Keratinocyte (primary cell): ENCODE measurements at regions not wholly inside any gene's neighbourhood (a gene's known extent, or its start where the extent isn't known, plus 50 kb on each side); places are given as distances from the start of the nearest gene placed in this dataset.

ENCODE experiments used
- EZH2 ChIP-seq: IDR thresholded peaks from one replicate; pipeline ENCODE4 v1.6.1; 2012; ENCODE audit warnings: inconsistent platforms, mild to moderate bottlenecking, low read length, moderate library complexity
- TF ChIP-seq, protein P1 (sequence below), 3 experiments: IDR thresholded peaks in 1 of 3; conservative IDR thresholded peaks in 1 of 3; optimal IDR thresholded peaks in 1 of 3; 2 replicates in 2 of 3; 3 replicates in 1 of 3; pipeline versions ENCODE3 to v1.5.1; 2011; ENCODE audit warnings: low read length in 3 of 3, mild to moderate bottlenecking in 3 of 3, moderate library complexity in 2 of 3, control low read depth in 1 of 3, inconsistent platforms in 1 of 3; ENCODE audit not compliant: insufficient read depth in 2 of 3; ENCODE audit errors: extremely low read depth in 1 of 3

DNA sequence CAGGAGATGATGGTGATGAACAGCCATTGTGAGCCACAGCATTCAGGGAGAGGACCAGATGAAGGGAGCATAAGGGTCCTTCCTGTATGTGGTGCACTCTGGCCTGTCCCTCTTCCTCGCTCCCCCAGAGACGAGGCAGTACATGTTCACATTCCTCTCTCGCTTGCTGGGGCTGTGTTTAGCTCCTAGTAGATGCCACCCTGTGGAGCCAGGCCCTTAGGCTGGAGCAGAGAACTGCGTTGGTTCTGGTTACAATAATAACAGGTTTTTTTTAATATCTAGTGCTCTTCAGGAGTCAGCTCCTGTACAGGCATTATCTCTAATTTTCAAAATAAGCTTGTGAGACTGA is 171.1 kb upstream of the MYT1L start:
- TF ChIP-seq, protein P1, sequence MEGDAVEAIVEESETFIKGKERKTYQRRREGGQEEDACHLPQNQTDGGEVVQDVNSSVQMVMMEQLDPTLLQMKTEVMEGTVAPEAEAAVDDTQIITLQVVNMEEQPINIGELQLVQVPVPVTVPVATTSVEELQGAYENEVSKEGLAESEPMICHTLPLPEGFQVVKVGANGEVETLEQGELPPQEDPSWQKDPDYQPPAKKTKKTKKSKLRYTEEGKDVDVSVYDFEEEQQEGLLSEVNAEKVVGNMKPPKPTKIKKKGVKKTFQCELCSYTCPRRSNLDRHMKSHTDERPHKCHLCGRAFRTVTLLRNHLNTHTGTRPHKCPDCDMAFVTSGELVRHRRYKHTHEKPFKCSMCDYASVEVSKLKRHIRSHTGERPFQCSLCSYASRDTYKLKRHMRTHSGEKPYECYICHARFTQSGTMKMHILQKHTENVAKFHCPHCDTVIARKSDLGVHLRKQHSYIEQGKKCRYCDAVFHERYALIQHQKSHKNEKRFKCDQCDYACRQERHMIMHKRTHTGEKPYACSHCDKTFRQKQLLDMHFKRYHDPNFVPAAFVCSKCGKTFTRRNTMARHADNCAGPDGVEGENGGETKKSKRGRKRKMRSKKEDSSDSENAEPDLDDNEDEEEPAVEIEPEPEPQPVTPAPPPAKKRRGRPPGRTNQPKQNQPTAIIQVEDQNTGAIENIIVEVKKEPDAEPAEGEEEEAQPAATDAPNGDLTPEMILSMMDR (optimal IDR thresholded peaks at IDR 0.05 in 1 of 3, IDR thresholded peaks at IDR 0.05 in 1 of 3, conservative IDR thresholded peaks at IDR 0.05 in 1 of 3; ENCODE audit: extremely low read depth in 1 of 3, insufficient read depth in 2 of 3, low read length in 3 of 3), result no peak
- no peak for TF ChIP-seq EZH2
